Neural cell (in vitro differentiated cells): ENCODE measurements at regions not wholly inside any gene's neighbourhood (a gene's known extent, or its start where the extent isn't known, plus 50 kb on each side); places are given as distances from the start of the nearest gene placed in this dataset.

Experiments
- H2AFZ ChIP-seq: fragments of 200-600, 300-800 bp; sonication (generic), shearing (Covaris generic); 2 replicates; pipeline ENCODE4 v1.6.0; 2014; ENCODE audit warnings: low read depth, mild to moderate bottlenecking, antibody characterized with exemption, low read length, moderate library complexity
- H3F3A ChIP-seq: fragments of 200-600 bp; shearing (Covaris generic); 2 replicates; pipeline ENCODE4 v1.6.1; 2016; ENCODE audit warnings: mild to moderate bottlenecking, moderate library complexity, mixed read lengths, antibody characterized with exemption, low read length; ENCODE audit not compliant: insufficient read depth, poor library complexity, severe bottlenecking
- H3K27ac ChIP-seq: fragments of 200-600, 300-800 bp; sonication (generic), shearing (Covaris generic); 2 replicates; pipeline ENCODE4 v1.5.1; 2014; ENCODE audit warnings: mild to moderate bottlenecking, low read length, moderate library complexity
- H3K27me3 ChIP-seq: fragments of 300-800, 200-600 bp; sonication (generic), shearing (Covaris generic); 2 replicates; pipeline ENCODE4 v1.6.0; 2014; ENCODE audit warnings: mild to moderate bottlenecking, low read depth, low read length, moderate library complexity; ENCODE audit not compliant: insufficient read depth
- H3K36me3 ChIP-seq: fragments of 300-800, 200-600 bp; sonication (generic), shearing (Covaris generic); 2 replicates; pipeline ENCODE4 v1.5.1; 2014; ENCODE audit warnings: mild to moderate bottlenecking, antibody characterized with exemption, low read length, moderate library complexity; ENCODE audit not compliant: insufficient read depth
- H3K4me2 ChIP-seq: fragments of 300-800, 200-600 bp; sonication (generic), shearing (Covaris generic); 2 replicates; pipeline ENCODE4 v1.6.0; 2014; ENCODE audit warnings: mild to moderate bottlenecking, low read length
- H3K4me3 ChIP-seq: fragments of 300-800, 200-600 bp; sonication (generic), shearing (Covaris generic); 2 replicates; pipeline ENCODE4 v1.5.1; 2014; ENCODE audit warnings: mild to moderate bottlenecking, low read length, moderate library complexity
- H3K79me2 ChIP-seq: fragments of 200-600 bp; shearing (Covaris generic); replicated peaks from 2 replicates; pipeline ENCODE4 v1.6.0; 2014; ENCODE audit warnings: mild to moderate bottlenecking, low read length, moderate library complexity; ENCODE audit not compliant: insufficient read depth
- H3K9ac ChIP-seq: fragments of 300-800, 200-600 bp; sonication (generic), shearing (Covaris generic); 2 replicates; pipeline ENCODE4 v1.6.1; 2016; ENCODE audit warnings: mild to moderate bottlenecking, low read length, mixed read lengths
- H3K9me2 ChIP-seq: fragments of 200-600 bp; shearing (Covaris generic); 2 replicates; pipeline ENCODE4 v1.6.1; 2016; ENCODE audit warnings: mild to moderate bottlenecking, low read length, mixed read lengths; ENCODE audit not compliant: insufficient read depth
- H3K9me3 ChIP-seq: fragments of 200-600, 300-800 bp; sonication (generic), shearing (Covaris generic); 2 replicates; pipeline ENCODE4 v1.6.1; 2016; ENCODE audit warnings: mild to moderate bottlenecking, mixed run types, low read length, moderate library complexity, mixed read lengths
- H4K20me1 ChIP-seq: fragments of 200-600 bp; shearing (Covaris generic); 2 replicates; pipeline ENCODE4 v1.6.1; 2016; ENCODE audit warnings: mild to moderate bottlenecking, mixed run types; ENCODE audit not compliant: insufficient read depth
- CTCF ChIP-seq: fragments of 450-650 bp; IDR thresholded peaks from 2 replicates; pipeline ENCODE4 v1.5.1; 2014; ENCODE audit warnings: antibody characterized with exemption, mild to moderate bottlenecking, moderate library complexity; ENCODE audit not compliant: poor library complexity, severe bottlenecking
- EP300 ChIP-seq: fragments of 450-650 bp; conservative IDR thresholded peaks from 2 replicates; pipeline ENCODE4 v1.6.1; 2014; ENCODE audit warnings: antibody characterized with exemption, mild to moderate bottlenecking, moderate library complexity; ENCODE audit not compliant: poor library complexity, severe bottlenecking
- EZH2 ChIP-seq: fragments of 200-600, 300-800 bp; shearing (Covaris generic), sonication (generic); IDR thresholded peaks from 2 replicates; pipeline ENCODE4 v1.6.1; 2014; ENCODE audit warnings: antibody characterized with exemption, low read length, borderline replicate concordance, mild to moderate bottlenecking; ENCODE audit not compliant: insufficient read depth, poor library complexity, severe bottlenecking
- MXI1 ChIP-seq: fragments of 450-650 bp; conservative IDR thresholded peaks from 2 replicates; pipeline ENCODE4 v1.6.1; 2014; ENCODE audit warnings: antibody characterized with exemption, mild to moderate bottlenecking; ENCODE audit not compliant: poor library complexity, severe bottlenecking
- POLR2AphosphoS5 ChIP-seq: IDR thresholded peaks from 2 replicates; pipeline ENCODE4 v1.6.1; 2012
- RAD21 ChIP-seq: fragments of 450-650 bp; conservative IDR thresholded peaks from 2 replicates; pipeline ENCODE4 v1.6.1; 2014; ENCODE audit warnings: antibody characterized with exemption, mild to moderate bottlenecking, moderate library complexity
- REST ChIP-seq: IDR thresholded peaks from 2 replicates; pipeline ENCODE4 v1.6.1; 2012; ENCODE audit warnings: borderline replicate concordance
- SMC3 ChIP-seq: fragments of 450-650 bp; conservative IDR thresholded peaks from 2 replicates; pipeline ENCODE4 v1.6.1; 2014; ENCODE audit warnings: antibody characterized with exemption, mild to moderate bottlenecking, moderate library complexity; ENCODE audit not compliant: poor library complexity
- TAF1 ChIP-seq: IDR thresholded peaks from 2 replicates; pipeline ENCODE4 v1.6.1; 2012; ENCODE audit warnings: low read depth

- Histone ChIP-seq H3K9ac (no peak overlapping the region), H3F3A (no peaks in the 10 kb centered on the region), H3K36me3 (no peaks in the 10 kb centered on the region), H3K9me3 (no peaks in the 10 kb centered on the region), H3K27me3 (no peaks in the 10 kb centered on the region), H3K4me3 (no peak overlapping the region), H3K79me2 (no peaks in the 10 kb centered on the region), H3K9me2 (no peaks in the 10 kb centered on the region), H3K27ac (no peak overlapping the region), H4K20me1 (no peaks in the 10 kb centered on the region), H3K4me2 (no peak overlapping the region), H2AFZ (no peak overlapping the region)
- TF ChIP-seq TAF1 (no peak), SMC3 (no peak), RAD21 (no peak), EP300 (no peak), MXI1 (no peak), CTCF (no peak), REST (no peak), POLR2AphosphoS5 (no peak), EZH2 (no peak)
These were observed 255.3 kb upstream of the SLITRK3 start for GRCh38 chr3:165451371-165452070.

- Histone ChIP-seq H3F3A (no peaks in the 10 kb centered on the region), H3K27me3 (no peaks in the 10 kb centered on the region), H3K9ac (no peak overlapping the region), H2AFZ (no peak overlapping the region), H3K36me3 (no peaks in the 10 kb centered on the region), H3K4me2 (no peak overlapping the region), H3K9me2 (no peaks in the 10 kb centered on the region), H3K27ac (no peak overlapping the region), H3K79me2 (no peaks in the 10 kb centered on the region), H4K20me1 (no peaks in the 10 kb centered on the region), H3K9me3 (no peaks in the 10 kb centered on the region), H3K4me3 (no peak overlapping the region)
- no peak for TF ChIP-seq TAF1
- no peak for TF ChIP-seq MXI1
- TF ChIP-seq SMC3, result no peak
- TF ChIP-seq EZH2, result no peak
- no peak for TF ChIP-seq RAD21
- no peak for TF ChIP-seq CTCF
- TF ChIP-seq REST, result no peak
- TF ChIP-seq EP300, result no peak
- TF ChIP-seq POLR2AphosphoS5, result no peak
These were observed 250.4 kb upstream of the SLITRK3 start for GRCh38 chr3:165446555-165446954.
